ENCODE measurements at regions not wholly inside any gene's neighbourhood (a gene's known extent, or its start where the extent isn't known, plus 50 kb on each side); places are given as distances from the start of the nearest gene placed in this dataset.

- Histone ChIP-seq H3K36me3 (ENCODE audit: control insufficient read depth, insufficient read depth, low read length) (no peaks in the 10 kb centered on the region), H3K9me3 (replicated peaks; ENCODE audit: control insufficient read depth, insufficient read depth, low read depth, low read length) (no peaks in the 10 kb centered on the region), H4K20me1 (replicated peaks; ENCODE audit: control insufficient read depth, insufficient read depth, low read length) (no peaks in the 10 kb centered on the region), H3K4me1 (replicated peaks in 1 of 2; ENCODE audit: control insufficient read depth in 2 of 2, insufficient read depth in 2 of 2, low read length in 2 of 2) (no peaks in the 10 kb centered on the region), H2AFZ (ENCODE audit: low read depth, low read length) (peak overlapping the region; percentile 23; the same call in 1 of the 2 replicates), H3K27me3 (ENCODE audit: control insufficient read depth in 2 of 2, insufficient read depth in 2 of 2, low read length in 2 of 2) (no peaks in the 10 kb centered on the region), H3K9ac (ENCODE audit: insufficient read depth in 1 of 2, low read depth in 2 of 2, low read length in 2 of 2) (no peak overlapping the region), H3K79me2 (ENCODE audit: control insufficient read depth, insufficient read depth, low read length) (no peaks in the 10 kb centered on the region), H3K4me2 (ENCODE audit: insufficient read depth, low read length) (no peak overlapping the region), H3K9me1 (ENCODE audit: control insufficient read depth, insufficient read depth, low read length) (no peaks in the 10 kb centered on the region), H3K4me3 (no peak overlapping the region), H3K27ac (ENCODE audit: extremely low read depth, low read depth, low read length) (no peak overlapping the region)
- ATAC-seq (no peak), FAIRE-seq (no peak), DNase-seq (ENCODE audit: extremely low read depth in 1 of 4, low spot score in 3 of 4) (no peak)
- 17% methylated on average over 3 of the region's 3 CpGs for WGBS (ENCODE audit: insufficient coverage, low coverage, missing lambda C conversion rate)
- BruUV-seq (replicated peaks) = no TSS peak
- ChIA-PET CTCF (ENCODE audit: low intra/inter-chr PET ratio) (no interaction called here), POLR2A (no interaction called here)
- in situ Hi-C loops (cut with MboI) = no loop called here
- intact Hi-C loops (cut with micrococcal nuclease) = no loop called here
- TF ChIP-seq SRSF3 (IDR thresholded peaks at IDR 0.05; ENCODE audit: insufficient read depth, low read length) (no peak), POU5F1 (IDR thresholded peaks at IDR 0.05; ENCODE audit: borderline replicate concordance, low read depth, low read length, partially characterized antibody) (no peak), SUPT5H (IDR thresholded peaks at IDR 0.05) (no peak), NFRKB (IDR thresholded peaks at IDR 0.05; ENCODE audit: low read depth) (no peak), ZNF668 (CRISPR knock-in tag; IDR thresholded peaks at IDR 0.05) (no peak), TGIF2 (CRISPR knock-in tag; IDR thresholded peaks at IDR 0.05) (no peak), TFAP4 (CRISPR knock-in tag; IDR thresholded peaks at IDR 0.05; ENCODE audit: borderline replicate concordance) (no peak), MBD1 (CRISPR knock-in tag; IDR thresholded peaks at IDR 0.05) (no peak), ZNF79 (CRISPR knock-in tag; IDR thresholded peaks at IDR 0.05; ENCODE audit: low read depth) (no peak), FOXK2 (conservative IDR thresholded peaks at IDR 0.05 in 1 of 2, IDR thresholded peaks at IDR 0.05 in 1 of 2; ENCODE audit: low read depth in 2 of 2) (no peak), SIN3B (IDR thresholded peaks at IDR 0.05; ENCODE audit: low read depth) (no peak)
- TF ChIP-seq, protein P1, sequence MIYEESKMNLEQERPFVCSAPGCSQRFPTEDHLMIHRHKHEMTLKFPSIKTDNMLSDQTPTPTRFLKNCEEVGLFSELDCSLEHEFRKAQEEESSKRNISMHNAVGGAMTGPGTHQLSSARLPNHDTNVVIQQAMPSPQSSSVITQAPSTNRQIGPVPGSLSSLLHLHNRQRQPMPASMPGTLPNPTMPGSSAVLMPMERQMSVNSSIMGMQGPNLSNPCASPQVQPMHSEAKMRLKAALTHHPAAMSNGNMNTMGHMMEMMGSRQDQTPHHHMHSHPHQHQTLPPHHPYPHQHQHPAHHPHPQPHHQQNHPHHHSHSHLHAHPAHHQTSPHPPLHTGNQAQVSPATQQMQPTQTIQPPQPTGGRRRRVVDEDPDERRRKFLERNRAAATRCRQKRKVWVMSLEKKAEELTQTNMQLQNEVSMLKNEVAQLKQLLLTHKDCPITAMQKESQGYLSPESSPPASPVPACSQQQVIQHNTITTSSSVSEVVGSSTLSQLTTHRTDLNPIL (CRISPR knock-in tag; IDR thresholded peaks at IDR 0.05) = no peak
- TF ChIP-seq, protein P2, sequence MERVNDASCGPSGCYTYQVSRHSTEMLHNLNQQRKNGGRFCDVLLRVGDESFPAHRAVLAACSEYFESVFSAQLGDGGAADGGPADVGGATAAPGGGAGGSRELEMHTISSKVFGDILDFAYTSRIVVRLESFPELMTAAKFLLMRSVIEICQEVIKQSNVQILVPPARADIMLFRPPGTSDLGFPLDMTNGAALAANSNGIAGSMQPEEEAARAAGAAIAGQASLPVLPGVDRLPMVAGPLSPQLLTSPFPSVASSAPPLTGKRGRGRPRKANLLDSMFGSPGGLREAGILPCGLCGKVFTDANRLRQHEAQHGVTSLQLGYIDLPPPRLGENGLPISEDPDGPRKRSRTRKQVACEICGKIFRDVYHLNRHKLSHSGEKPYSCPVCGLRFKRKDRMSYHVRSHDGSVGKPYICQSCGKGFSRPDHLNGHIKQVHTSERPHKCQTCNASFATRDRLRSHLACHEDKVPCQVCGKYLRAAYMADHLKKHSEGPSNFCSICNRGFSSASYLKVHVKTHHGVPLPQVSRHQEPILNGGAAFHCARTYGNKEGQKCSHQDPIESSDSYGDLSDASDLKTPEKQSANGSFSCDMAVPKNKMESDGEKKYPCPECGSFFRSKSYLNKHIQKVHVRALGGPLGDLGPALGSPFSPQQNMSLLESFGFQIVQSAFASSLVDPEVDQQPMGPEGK (CRISPR knock-in tag; IDR thresholded peaks at IDR 0.05; ENCODE audit: borderline replicate concordance) = no peak
Measured at GRCh38 chrX:16516232-16516876, 133.6 kb upstream of the S100G start.
